Pulmonary artery endothelial cell (primary cell): ENCODE measurements at regions not wholly inside any gene's neighbourhood (a gene's known extent, or its start where the extent isn't known, plus 50 kb on each side); places are given as distances from the start of the nearest gene placed in this dataset.
"Not testable (repeated sequence)": the region's sequence is repeated elsewhere in the genome, so short reads cannot be mapped to it uniquely, and the experiment has no call there.

Experiments used
- DNase-seq: peaks from one replicate; pipeline ENCODE4 v3.0.0-alpha.2; 2011; ENCODE audit warnings: low read depth, low spot score

- DNase-seq, result no peak
Measured at GRCh38 chr22:48488611-48489511, 1338.8 kb downstream of the BRD1 start.

GRCh38 chr22:48488149-48488551, 1339.5 kb downstream of the BRD1 start:
- DNase-seq, result no peak

- no peak for DNase-seq
Measured at GRCh38 chr22:48486558-48486957, 1341.1 kb downstream of the BRD1 start.

- DNase-seq, result no peak
Measured at GRCh38 chr22:48486134-48486532, 1341.5 kb downstream of the BRD1 start.

- DNase-seq, result no peak
Measured at GRCh38 chr22:48485149-48486133, 1342.2 kb downstream of the BRD1 start.

GRCh38 chr22:48483764-48484528, 1343.7 kb downstream of the BRD1 start:
- no peak for DNase-seq

GRCh38 chr22:48482771-48483170, 1344.9 kb downstream of the BRD1 start:
- DNase-seq, result no peak

- DNase-seq, result not testable (repeated sequence)
Measured at GRCh38 chr22:48482198-48482597, 1345.5 kb downstream of the BRD1 start.

- no peak for DNase-seq
Measured at GRCh38 chr22:48481748-48482147, 1345.9 kb downstream of the BRD1 start.

GRCh38 chr22:48478529-48479265, 1349.0 kb downstream of the BRD1 start:
- DNase-seq, result no peak

- DNase-seq, result no peak
Measured at GRCh38 chr22:48478124-48478523, 1349.5 kb downstream of the BRD1 start.

GRCh38 chr22:48477031-48477721, 1350.5 kb downstream of the BRD1 start:
- no peak for DNase-seq

GRCh38 chr22:48476577-48476976, 1351.1 kb downstream of the BRD1 start:
- no peak for DNase-seq

GRCh38 chr22:48475661-48476345, 1351.9 kb downstream of the BRD1 start:
- DNase-seq, result no peak

GRCh38 chr22:48474881-48475280, 1352.8 kb downstream of the BRD1 start:
- no peak for DNase-seq

GRCh38 chr22:48473202-48473601, 1354.5 kb downstream of the BRD1 start:
- DNase-seq, result no peak

- no peak for DNase-seq
Measured at GRCh38 chr22:48464246-48464645, 1363.4 kb downstream of the BRD1 start.

GRCh38 chr22:48459859-48460823, 1367.5 kb downstream of the BRD1 start:
- DNase-seq, result no peak
